HAP-1 (cell line): ENCODE measurements at regions not wholly inside any gene's neighbourhood (a gene's known extent, or its start where the extent isn't known, plus 50 kb on each side); places are given as distances from the start of the nearest gene placed in this dataset.
"Not testable (repeated sequence)": the region's sequence is repeated elsewhere in the genome, so short reads cannot be mapped to it uniquely, and the experiment has no call there.

Source experiments
- DNase-seq, 2 experiments: peaks; one replicate each; pipeline ENCODE4 v3.0.0-alpha.2; 2016 to 2020; ENCODE audit warnings: low spot score in 2 of 2
- H3K27me3 ChIP-seq: fragments of 250-450 bp; sonication (Bioruptor Pico); 2 replicates; pipeline ENCODE4 v1.5.1; 2020; ENCODE audit warnings: low read depth, mild to moderate bottlenecking, moderate library complexity
- H3K36me3 ChIP-seq: fragments of 250-450 bp; sonication (Bioruptor Pico); replicated peaks from 2 replicates; pipeline ENCODE4 v1.5.1; 2020; ENCODE audit warnings: mild to moderate bottlenecking
- H3K4me1 ChIP-seq: fragments of 250-450 bp; sonication (Bioruptor Pico); 2 replicates; pipeline ENCODE4 v1.5.1; 2020; ENCODE audit warnings: mild to moderate bottlenecking
- H3K4me3 ChIP-seq: fragments of 250-450 bp; sonication (Bioruptor Pico); 2 replicates; pipeline ENCODE4 v1.5.1; 2020; ENCODE audit warnings: mild to moderate bottlenecking, moderate library complexity
- H3K9me3 ChIP-seq: fragments of 250-450 bp; sonication (Bioruptor Pico); 2 replicates; pipeline ENCODE4 v1.5.1; 2020; ENCODE audit warnings: mild to moderate bottlenecking, moderate library complexity
- in situ Hi-C: fragments of 300-500 bp; cut with MboI; formaldehyde crosslinking; loops from 3 replicates; pipeline ENCODE4 v1.14.3; 2020; ENCODE audit warnings: low sequenced_read_pairs, inconsistent platforms, mixed read lengths

DNA sequence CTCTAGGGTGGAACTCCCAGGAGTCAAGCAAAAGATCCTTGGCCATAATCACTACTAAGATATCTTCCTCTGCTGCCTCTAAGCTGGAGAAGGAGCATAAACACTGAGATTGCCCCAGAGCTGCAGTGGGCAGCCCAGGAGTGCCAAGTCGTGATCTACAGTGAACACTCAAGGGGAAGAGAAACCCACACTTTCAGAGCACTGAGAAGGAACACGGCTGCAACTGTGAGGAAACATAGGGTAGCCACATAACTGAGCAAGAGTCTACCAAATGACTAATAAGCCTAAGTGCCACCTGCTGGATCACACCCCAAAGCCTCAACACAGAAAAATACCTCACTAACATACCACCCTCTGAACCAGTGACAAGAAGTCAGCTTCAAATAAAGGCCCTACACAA is 79.6 kb upstream of the RAB12 start:
- H3K9me3 ChIP-seq: 0 out of 2 replicates have a peak, but pooled peaks cover 3% of the 10 kb centered on the region
- no peak overlapping the region for H3K4me3 ChIP-seq
- in situ Hi-C loops: no loop called here
- no peaks in the 10 kb centered on the region for H3K4me1 ChIP-seq
- DNase-seq: no peak
- no peaks in the 10 kb centered on the region for H3K27me3 ChIP-seq
- no peaks in the 10 kb centered on the region for H3K36me3 ChIP-seq

DNA sequence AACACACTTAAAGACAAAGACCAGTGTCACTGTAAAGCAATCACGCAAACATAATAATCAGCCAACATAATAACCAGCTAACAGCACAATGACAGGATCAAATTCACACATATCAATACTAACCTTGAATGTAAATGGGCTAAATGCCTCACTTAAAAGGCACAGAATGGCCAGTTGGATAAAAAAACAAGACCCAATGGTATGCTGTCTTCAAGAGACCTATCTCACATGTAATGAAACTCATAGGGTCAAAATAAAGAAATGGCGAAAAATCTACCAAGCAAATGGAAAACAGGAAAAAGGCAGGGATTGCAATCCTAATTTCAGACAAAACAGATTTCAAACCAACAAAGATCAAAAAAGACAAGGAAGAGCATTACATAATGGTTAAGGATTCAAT is 78.2 kb upstream of the RAB12 start:
- DNase-seq, H3K36me3 ChIP-seq, H3K4me1 ChIP-seq, H3K27me3 ChIP-seq, H3K4me3 ChIP-seq, H3K9me3 ChIP-seq, in situ Hi-C loops: not testable (repeated sequence)

DNA sequence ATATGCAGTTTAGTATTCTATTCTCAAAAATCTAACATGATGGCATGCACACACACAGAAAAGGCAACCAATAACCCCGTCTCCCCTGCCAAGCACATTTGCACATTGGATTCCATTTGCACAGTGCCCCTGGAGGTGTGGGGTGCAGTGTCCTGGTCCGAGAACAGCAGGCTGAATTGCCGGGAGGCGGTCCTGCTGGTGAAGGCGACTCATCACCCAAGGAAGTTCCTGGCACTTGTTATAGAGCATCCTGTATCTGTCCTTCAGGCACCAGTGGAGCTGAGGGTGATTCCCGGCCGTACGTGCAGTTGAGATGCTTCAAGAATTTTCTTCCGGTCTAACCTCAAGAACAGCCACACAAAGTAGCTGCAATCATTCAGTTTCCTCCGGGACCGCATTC is 73.0 kb upstream of the RAB12 start:
- H3K9me3 ChIP-seq: 0 out of 2 replicates have a peak, but pooled peaks cover 3% of the 10 kb centered on the region
- H3K4me1 ChIP-seq: no peaks in the 10 kb centered on the region
- H3K36me3 ChIP-seq: no peaks in the 10 kb centered on the region
- in situ Hi-C loops: no loop called here
- DNase-seq: no peak
- no peak overlapping the region for H3K4me3 ChIP-seq
- H3K27me3 ChIP-seq: no peaks in the 10 kb centered on the region

DNA sequence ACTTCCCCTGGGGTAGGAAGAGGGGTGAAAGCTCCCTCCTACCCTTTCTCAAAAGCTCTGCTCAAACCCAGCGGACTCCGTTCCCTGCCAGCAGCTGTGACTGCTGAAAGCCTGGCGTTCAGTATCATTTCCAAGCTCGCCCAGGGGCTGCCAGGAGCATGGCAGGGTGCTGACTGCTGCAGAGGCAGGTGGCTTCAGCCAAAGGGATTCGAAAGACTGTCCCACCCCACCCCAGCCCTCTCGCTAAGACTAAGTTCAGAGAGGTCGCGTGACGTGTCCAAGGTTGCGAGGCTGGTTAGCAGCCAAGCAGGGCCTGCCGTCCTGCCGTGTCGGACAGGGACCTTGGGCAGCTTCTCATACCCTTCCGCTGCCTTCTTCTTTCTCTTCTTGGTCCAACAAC is 72.3 kb upstream of the RAB12 start:
- DNase-seq: no peak
- in situ Hi-C loops: no loop called here
- Histone ChIP-seq H3K4me3 (no peak overlapping the region), H3K36me3 (no peaks in the 10 kb centered on the region), H3K27me3 (no peaks in the 10 kb centered on the region), H3K9me3 (0 out of 2 replicates have a peak, but pooled peaks cover 3% of the 10 kb centered on the region), H3K4me1 (no peaks in the 10 kb centered on the region)

DNA sequence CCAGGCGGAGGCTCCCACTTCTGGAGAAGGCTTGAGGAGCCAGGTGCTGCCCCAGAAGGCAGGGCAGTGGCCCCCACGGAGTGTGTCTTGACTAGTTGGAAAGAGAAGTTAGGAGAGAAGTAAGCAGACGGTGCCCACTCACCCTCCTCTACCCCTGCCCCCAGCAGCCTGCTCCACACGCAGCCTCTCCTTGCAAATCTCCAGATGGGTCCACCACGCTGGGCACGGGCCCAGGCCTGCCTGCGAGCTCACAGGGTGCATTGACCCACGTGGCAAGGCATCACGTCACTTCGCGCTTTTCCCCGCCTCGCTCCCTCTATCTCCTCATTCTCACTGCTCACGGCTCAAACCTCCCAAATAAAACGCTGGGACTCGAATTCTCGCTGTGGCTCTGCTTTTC is 71.8 kb upstream of the RAB12 start:
- H3K4me1 ChIP-seq: no peaks in the 10 kb centered on the region
- no peak for DNase-seq
- no peaks in the 10 kb centered on the region for H3K36me3 ChIP-seq
- no peak overlapping the region for H3K4me3 ChIP-seq
- H3K27me3 ChIP-seq: no peaks in the 10 kb centered on the region
- in situ Hi-C loops: no loop called here
- 0 out of 2 replicates have a peak, but pooled peaks cover 1% of the 10 kb centered on the region for H3K9me3 ChIP-seq

DNA sequence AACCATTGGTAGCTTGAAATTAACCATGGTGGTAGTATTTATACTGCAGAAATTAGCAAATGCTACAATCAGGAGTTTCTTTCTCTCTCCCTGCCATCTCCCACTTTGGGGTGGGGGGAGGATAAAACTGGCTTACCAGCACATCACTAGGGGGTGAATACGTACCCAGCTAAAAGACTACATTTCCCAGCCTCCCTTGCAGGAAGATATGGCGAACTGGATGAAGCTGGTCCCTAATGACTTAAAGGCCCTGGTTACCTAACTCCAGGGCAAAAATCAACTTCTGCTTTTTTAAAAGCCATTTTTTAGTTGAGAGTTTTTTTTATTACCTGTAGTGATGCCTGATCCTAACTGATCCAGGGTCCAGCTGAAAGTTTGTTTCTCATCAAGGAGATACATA is 70.3 kb upstream of the RAB12 start:
- H3K27me3 ChIP-seq: no peaks in the 10 kb centered on the region
- H3K36me3 ChIP-seq: no peaks in the 10 kb centered on the region
- H3K9me3 ChIP-seq: no peaks in the 10 kb centered on the region
- no peak overlapping the region for H3K4me3 ChIP-seq
- in situ Hi-C loops: no loop called here
- no peaks in the 10 kb centered on the region for H3K4me1 ChIP-seq
- DNase-seq: no peak

DNA sequence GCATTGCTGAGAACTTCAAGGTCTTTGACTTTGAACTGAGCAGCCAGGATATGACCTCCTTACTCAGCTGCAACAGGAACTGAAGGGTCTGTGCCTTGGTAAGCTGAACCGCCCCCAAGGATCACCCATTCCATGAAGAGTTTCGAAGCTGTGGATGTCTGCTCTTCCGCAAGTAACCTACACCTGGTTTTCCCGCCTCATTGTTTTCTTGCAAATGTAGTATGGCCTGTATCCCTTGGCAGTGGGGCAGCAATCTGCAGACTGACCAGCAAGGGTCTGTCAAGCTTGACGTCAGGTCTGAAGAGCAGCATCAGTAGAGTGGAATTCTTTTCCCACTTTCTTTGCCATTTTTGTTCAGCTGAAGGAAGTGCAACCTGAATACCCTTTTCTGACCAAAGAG is 62.6 kb upstream of the RAB12 start:
- Histone ChIP-seq H3K4me3 (no peak overlapping the region), H3K27me3 (no peaks in the 10 kb centered on the region), H3K9me3 (no peaks in the 10 kb centered on the region), H3K36me3 (no peaks in the 10 kb centered on the region), H3K4me1 (no peaks in the 10 kb centered on the region)
- DNase-seq: no peak
- in situ Hi-C loops: no loop called here

DNA sequence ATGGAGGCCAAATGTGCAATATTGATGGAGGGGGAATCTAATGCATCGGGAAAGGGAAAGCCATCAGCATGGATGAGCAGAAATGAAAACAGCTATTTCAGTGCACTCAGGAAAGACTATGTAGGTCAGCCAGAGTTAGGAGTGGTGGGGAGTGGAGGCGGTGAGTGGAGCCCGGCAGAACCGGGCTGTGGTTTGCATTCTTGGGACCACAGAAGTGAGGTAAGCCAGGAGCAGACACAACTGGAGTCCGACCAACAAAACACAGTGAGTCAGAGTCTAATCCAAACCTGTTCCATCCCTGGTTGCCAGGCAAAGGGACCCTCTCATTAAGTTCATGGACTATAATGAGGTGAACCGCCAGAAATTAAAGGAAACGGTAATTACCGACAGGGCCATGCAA is 61.1 kb upstream of the RAB12 start:
- Histone ChIP-seq H3K36me3 (no peaks in the 10 kb centered on the region), H3K27me3 (no peaks in the 10 kb centered on the region), H3K9me3 (no peaks in the 10 kb centered on the region), H3K4me1 (no peaks in the 10 kb centered on the region), H3K4me3 (no peak overlapping the region)
- no peak for DNase-seq
- in situ Hi-C loops: no loop called here

DNA sequence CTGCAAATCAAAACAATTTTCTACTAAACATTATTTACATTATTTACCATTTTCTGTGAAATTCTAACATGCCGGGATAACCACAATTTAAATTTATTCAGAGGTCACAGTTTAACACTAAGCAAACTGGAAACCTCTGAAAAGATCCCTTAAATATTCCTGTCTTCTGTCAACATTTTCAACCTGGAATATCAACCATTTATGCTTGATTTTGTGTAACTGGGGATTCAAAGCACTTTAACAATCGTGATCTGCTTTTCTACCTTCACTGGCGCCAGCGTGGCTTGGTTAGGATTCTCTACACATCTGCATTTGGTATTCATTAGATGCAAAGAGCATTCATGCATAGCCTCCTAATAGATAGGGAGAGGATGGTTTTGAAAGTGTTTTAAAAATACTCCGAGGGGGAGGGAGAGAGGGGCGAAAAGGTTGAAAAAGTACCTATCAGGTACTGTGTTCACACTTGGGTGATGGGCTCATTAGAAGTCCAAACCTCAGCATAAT is 59.9 kb upstream of the RAB12 start:
- H3K4me1 ChIP-seq: no peaks in the 10 kb centered on the region
- no peaks in the 10 kb centered on the region for H3K27me3 ChIP-seq
- no peak for DNase-seq
- H3K4me3 ChIP-seq: no peak overlapping the region
- H3K9me3 ChIP-seq: no peaks in the 10 kb centered on the region
- H3K36me3 ChIP-seq: no peaks in the 10 kb centered on the region
- in situ Hi-C loops: no loop called here

DNA sequence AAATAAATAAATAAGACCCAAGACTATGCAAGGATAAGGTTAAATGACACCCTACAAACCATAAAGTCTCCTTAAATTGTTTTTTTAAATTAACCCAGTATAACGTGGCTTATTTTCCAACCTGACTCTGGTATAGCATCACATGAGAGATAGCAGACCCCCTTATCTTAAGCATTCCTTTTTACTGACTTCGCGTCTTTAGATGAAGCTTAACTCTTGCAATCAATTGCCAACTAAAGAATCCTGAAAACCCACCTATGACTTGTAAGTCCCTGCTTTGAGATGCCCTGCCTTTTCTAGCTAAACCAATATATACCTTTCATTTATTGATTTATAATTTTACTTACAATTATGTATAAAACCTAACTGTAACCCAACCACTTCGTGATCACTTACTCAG is 57.1 kb upstream of the RAB12 start:
- Histone ChIP-seq H3K27me3 (no peaks in the 10 kb centered on the region), H3K4me3 (no peak overlapping the region), H3K4me1 (no peaks in the 10 kb centered on the region), H3K36me3 (no peaks in the 10 kb centered on the region), H3K9me3 (no peaks in the 10 kb centered on the region)
- in situ Hi-C loops: no loop called here
- DNase-seq: no peak

DNA sequence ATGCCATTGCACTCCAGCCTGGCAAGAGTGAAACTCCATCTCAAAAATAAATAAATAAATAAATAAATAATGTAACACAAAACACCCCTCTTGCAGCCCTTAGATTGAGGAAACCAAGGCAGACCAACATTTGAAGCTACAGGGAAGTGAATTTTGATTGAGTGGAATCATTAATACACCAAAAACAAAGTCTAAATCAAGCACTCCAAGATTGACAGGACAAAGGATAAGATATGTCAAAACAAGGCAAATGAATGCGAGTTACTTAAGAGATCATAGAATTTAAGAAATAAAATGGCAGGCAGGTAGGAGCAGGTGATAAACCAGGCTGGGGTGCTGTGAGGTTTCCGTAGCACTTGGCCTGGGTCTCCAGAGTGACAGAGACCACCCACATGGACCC is 54.9 kb upstream of the RAB12 start:
- in situ Hi-C loops: no loop called here
- H3K27me3 ChIP-seq: no peaks in the 10 kb centered on the region

DNA sequence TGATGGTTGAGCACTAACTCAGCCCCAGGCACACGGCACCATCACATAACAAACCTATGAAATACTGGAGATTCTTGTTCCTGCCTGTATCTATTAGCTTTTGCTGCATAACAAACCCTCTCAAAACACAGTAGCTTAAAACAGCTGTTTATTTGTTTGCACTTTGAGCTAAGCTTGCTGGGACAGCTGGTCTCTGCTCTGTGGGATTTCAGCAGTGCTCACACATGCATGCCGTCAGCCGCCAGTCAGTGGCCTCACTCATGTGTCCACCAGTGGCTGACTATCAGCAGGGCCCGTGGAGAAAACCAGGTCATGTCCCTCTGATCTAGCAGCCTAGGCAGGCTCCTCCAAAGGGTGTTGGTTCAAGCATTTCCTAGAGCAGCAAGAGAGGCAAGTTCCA is 52.8 kb upstream of the RAB12 start:
- in situ Hi-C loops: no loop called here
- DNase-seq: no peak

More for the DNA sequence above, 54.9 kb upstream of the RAB12 start:
- no peak overlapping the region for H3K4me3 ChIP-seq
- H3K36me3 ChIP-seq: no peaks in the 10 kb centered on the region
- no peaks in the 10 kb centered on the region for H3K4me1 ChIP-seq
- no peaks in the 10 kb centered on the region for H3K9me3 ChIP-seq
- DNase-seq: no peak

More for the DNA sequence above, 52.8 kb upstream of the RAB12 start:
- Histone ChIP-seq H3K9me3 (no peaks in the 10 kb centered on the region), H3K4me1 (no peaks in the 10 kb centered on the region), H3K4me3 (no peak overlapping the region), H3K36me3 (no peaks in the 10 kb centered on the region), H3K27me3 (no peaks in the 10 kb centered on the region)
